Activated CD4-positive, alpha-beta memory T cell treated with anti-CD3 and anti-CD28 coated beads for 36 hours (primary cell): ENCODE measurements at regions not wholly inside any gene's neighbourhood (a gene's known extent, or its start where the extent isn't known, plus 50 kb on each side); places are given as distances from the start of the nearest gene placed in this dataset.
"Not testable (repeated sequence)": the region's sequence is repeated elsewhere in the genome, so short reads cannot be mapped to it uniquely, and the experiment has no call there.

ENCODE experiments used
- CTCF ChIA-PET: fragments of 350-600 bp; sonication (Branson Sonifier 250); formaldehyde crosslinking; loops from one replicate; lab custom pipeline; 2021; ENCODE audit warnings: antibody characterized with exemption, inconsistent platforms; lab: Charles Lee
- POLR2A ChIA-PET: fragments of 350-600 bp; sonication (Branson Sonifier 250); formaldehyde crosslinking; loops from one replicate; lab custom pipeline; 2021; ENCODE audit warnings: antibody characterized with exemption; lab: Charles Lee
- DNase-seq: peaks from one replicate; pipeline ENCODE4 v3.0.0-alpha.2; 2020
- H3K27ac Mint-ChIP-seq: one replicate; pipeline ENCODE4 v1.8.0; 2021; ENCODE audit warnings: mixed read lengths
- H3K27me3 Mint-ChIP-seq: one replicate; pipeline ENCODE4 v1.8.0; 2021; ENCODE audit warnings: mixed read lengths
- H3K36me3 Mint-ChIP-seq: one replicate; pipeline ENCODE4 v1.8.0; 2021; ENCODE audit warnings: mixed read lengths
- H3K4me1 Mint-ChIP-seq: one replicate; pipeline ENCODE4 v1.8.0; 2021; ENCODE audit warnings: low read depth, mixed read lengths
- H3K4me3 Mint-ChIP-seq: one replicate; pipeline ENCODE4 v1.8.0; 2021; ENCODE audit warnings: mild to moderate bottlenecking, mixed read lengths
- H3K9me3 Mint-ChIP-seq: one replicate; pipeline ENCODE4 v1.8.0; 2021; ENCODE audit warnings: mixed read lengths
- intact Hi-C: fragments of 100-400 bp; cut with micrococcal nuclease; formaldehyde crosslinking; loops from one replicate; pipeline ENCODE4 v1.15.1; 2023

DNA sequence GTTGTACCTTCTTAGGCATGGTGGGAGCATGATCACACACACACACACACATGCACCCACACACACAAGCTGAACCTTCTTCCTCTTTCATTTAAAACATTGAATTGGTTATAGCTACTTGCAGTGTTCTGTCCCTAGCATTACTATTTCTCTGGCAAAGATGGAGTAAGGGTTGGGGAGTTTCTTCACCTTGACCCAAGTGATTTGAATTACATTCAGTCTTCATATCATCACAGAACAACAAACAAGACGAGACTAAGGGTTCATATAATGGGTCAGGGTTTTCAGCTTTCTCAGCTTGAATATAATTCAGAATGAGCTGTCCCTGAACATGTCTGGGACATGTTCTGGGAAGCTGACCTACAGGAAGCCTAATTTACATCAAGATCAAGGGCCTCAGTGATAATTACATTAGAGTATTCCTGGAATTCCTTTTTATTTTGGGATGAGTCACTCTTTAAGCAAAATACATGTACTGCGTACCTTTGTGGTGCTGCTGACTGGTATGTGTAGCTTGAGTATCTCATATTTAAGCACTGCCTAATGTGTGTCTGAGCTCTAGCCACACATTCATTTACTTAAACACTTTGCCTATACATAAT is 213.5 kb upstream of the TMEM229A start:
- ChIA-PET POLR2A (no interaction called here), CTCF (no interaction called here)
- H3K4me1 Mint-ChIP-seq: no peaks in the 10 kb centered on the region
- H3K4me3 Mint-ChIP-seq: no peak overlapping the region
- intact Hi-C loops: no loop called here
- H3K27me3 Mint-ChIP-seq: no peaks in the 10 kb centered on the region
- H3K27ac Mint-ChIP-seq: no peak overlapping the region
- peaks cover 8% of the 10 kb centered on the region for H3K9me3 Mint-ChIP-seq
- no peaks in the 10 kb centered on the region for H3K36me3 Mint-ChIP-seq
- no peak for DNase-seq

DNA sequence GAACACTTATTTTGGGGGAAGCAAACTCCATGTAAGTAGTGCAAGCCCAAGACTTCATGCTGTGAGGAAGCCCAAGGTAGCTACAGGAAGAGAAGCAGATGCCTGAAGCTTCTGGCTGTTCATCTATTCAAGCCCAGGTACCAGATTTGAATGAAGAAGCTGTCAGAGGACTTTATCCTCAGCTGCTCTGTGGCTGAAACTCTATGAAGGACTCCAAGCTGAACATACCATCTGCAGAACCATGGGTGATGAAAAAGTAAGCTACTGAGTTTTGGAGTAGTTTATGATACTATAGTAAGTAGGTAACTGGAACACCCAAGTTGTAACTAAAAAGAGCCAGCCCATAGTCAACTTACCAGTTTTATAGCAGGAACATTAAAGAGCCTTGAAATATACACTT is 211.6 kb upstream of the TMEM229A start:
- H3K9me3 Mint-ChIP-seq, H3K36me3 Mint-ChIP-seq, H3K4me1 Mint-ChIP-seq, H3K27ac Mint-ChIP-seq, DNase-seq, H3K27me3 Mint-ChIP-seq, POLR2A ChIA-PET, intact Hi-C loops, H3K4me3 Mint-ChIP-seq, CTCF ChIA-PET: not testable (repeated sequence)

DNA sequence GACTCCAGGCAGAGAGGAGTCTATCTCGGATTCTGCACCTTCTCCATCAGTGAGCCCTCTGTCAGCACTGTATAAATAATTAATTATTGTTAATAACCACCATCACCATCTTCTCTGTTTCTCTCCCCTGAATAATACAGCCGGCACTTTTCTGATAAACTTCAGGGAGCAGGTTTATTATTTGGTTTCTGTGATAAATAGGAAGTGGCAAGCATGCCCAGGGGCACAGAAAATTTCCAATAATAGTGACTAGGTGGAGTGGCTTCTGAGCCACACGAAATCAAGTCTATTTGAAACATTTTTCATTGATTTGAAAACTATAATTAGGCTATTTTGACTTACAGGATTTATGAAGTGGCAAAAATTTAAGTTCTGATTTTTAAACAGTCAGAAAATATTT is 186.8 kb upstream of the TMEM229A start:
- H3K27ac Mint-ChIP-seq: no peak overlapping the region
- no peaks in the 10 kb centered on the region for H3K36me3 Mint-ChIP-seq
- DNase-seq: no peak
- H3K9me3 Mint-ChIP-seq: peaks cover 7% of the 10 kb centered on the region
- H3K4me3 Mint-ChIP-seq: no peak overlapping the region
- H3K27me3 Mint-ChIP-seq: no peaks in the 10 kb centered on the region
- CTCF ChIA-PET: no interaction called here
- H3K4me1 Mint-ChIP-seq: no peaks in the 10 kb centered on the region
- intact Hi-C loops: no loop called here
- POLR2A ChIA-PET: no interaction called here

- H3K4me1 Mint-ChIP-seq: no peaks in the 10 kb centered on the region
- H3K4me3 Mint-ChIP-seq: no peak overlapping the region
- ChIA-PET CTCF (no interaction called here), POLR2A (no interaction called here)
- H3K36me3 Mint-ChIP-seq: no peaks in the 10 kb centered on the region
- DNase-seq: no peak
- intact Hi-C loops: no loop called here
- no peaks in the 10 kb centered on the region for H3K27me3 Mint-ChIP-seq
- peaks cover 3% of the 10 kb centered on the region for H3K9me3 Mint-ChIP-seq
- no peak overlapping the region for H3K27ac Mint-ChIP-seq
These were observed 175.8 kb upstream of the TMEM229A start for GRCh38 chr7:124208642-124209041.

- intact Hi-C loops: no loop called here
- ChIA-PET CTCF (no interaction called here), POLR2A (no interaction called here)
- Mint-ChIP-seq H3K9me3 (peaks cover 3% of the 10 kb centered on the region), H3K36me3 (no peaks in the 10 kb centered on the region), H3K4me3 (no peak overlapping the region), H3K27ac (no peak overlapping the region), H3K27me3 (no peaks in the 10 kb centered on the region), H3K4me1 (no peaks in the 10 kb centered on the region)
- DNase-seq: no peak
These were observed 175.3 kb upstream of the TMEM229A start for GRCh38 chr7:124208173-124208572.

DNA sequence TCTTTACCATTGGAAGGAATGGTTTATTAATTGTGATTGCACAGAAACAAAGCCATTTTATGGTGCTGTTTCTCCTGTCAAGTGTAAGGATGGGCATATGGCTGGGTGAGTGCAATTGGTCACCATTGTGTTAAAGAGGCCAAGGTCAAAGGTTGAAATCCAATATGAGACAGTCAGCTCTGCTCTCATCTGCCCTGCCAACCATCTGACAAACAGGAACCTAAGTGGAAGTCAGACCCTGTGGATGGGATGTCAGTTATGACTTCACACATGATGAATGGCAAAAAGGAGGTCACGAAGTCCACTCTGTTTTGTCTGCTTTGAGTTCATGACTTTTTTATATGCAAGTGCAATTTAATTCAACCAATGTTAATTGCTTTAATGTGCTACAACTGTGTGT is 172.7 kb upstream of the TMEM229A start:
- POLR2A ChIA-PET: no interaction called here
- DNase-seq: no peak
- Mint-ChIP-seq H3K4me3 (no peak overlapping the region), H3K27me3 (no peaks in the 10 kb centered on the region), H3K36me3 (no peaks in the 10 kb centered on the region), H3K27ac (no peak overlapping the region), H3K9me3 (peaks cover 3% of the 10 kb centered on the region), H3K4me1 (no peaks in the 10 kb centered on the region)
- intact Hi-C loops: no loop called here
- CTCF ChIA-PET: no interaction called here

- H3K27me3 Mint-ChIP-seq: no peaks in the 10 kb centered on the region
- H3K9me3 Mint-ChIP-seq: peaks cover 3% of the 10 kb centered on the region
- CTCF ChIA-PET: no interaction called here
- no peak for DNase-seq
- H3K27ac Mint-ChIP-seq: no peak overlapping the region
- intact Hi-C loops: no loop called here
- no peaks in the 10 kb centered on the region for H3K36me3 Mint-ChIP-seq
- POLR2A ChIA-PET: no interaction called here
- H3K4me1 Mint-ChIP-seq: no peaks in the 10 kb centered on the region
- no peak overlapping the region for H3K4me3 Mint-ChIP-seq
These were observed 169.7 kb upstream of the TMEM229A start for GRCh38 chr7:124202546-124202945.

GRCh38 chr7:124201768-124202349 is 169.0 kb upstream of the TMEM229A start:
- CTCF ChIA-PET: no interaction called here
- no peaks in the 10 kb centered on the region for H3K4me1 Mint-ChIP-seq
- H3K4me3 Mint-ChIP-seq: no peak overlapping the region

GRCh38 chr7:124196519-124196918 is 163.7 kb upstream of the TMEM229A start:
- H3K4me1 Mint-ChIP-seq: no peaks in the 10 kb centered on the region
- H3K9me3 Mint-ChIP-seq: no peaks in the 10 kb centered on the region
- no peak for DNase-seq
- CTCF ChIA-PET: no interaction called here
- H3K4me3 Mint-ChIP-seq: no peak overlapping the region
- no peak overlapping the region for H3K27ac Mint-ChIP-seq
- no peaks in the 10 kb centered on the region for H3K36me3 Mint-ChIP-seq
- no peaks in the 10 kb centered on the region for H3K27me3 Mint-ChIP-seq
- intact Hi-C loops: no loop called here
- POLR2A ChIA-PET: no interaction called here

More at GRCh38 chr7:124201768-124202349, 169.0 kb upstream of the TMEM229A start:
- Mint-ChIP-seq H3K9me3 (no peaks in the 10 kb centered on the region), H3K27ac (no peak overlapping the region), H3K27me3 (no peaks in the 10 kb centered on the region), H3K36me3 (no peaks in the 10 kb centered on the region)
- no peak for DNase-seq
- POLR2A ChIA-PET: no interaction called here
- intact Hi-C loops: no loop called here

- Mint-ChIP-seq H3K36me3 (no peaks in the 10 kb centered on the region), H3K27ac (no peak overlapping the region), H3K27me3 (no peaks in the 10 kb centered on the region), H3K4me3 (no peak overlapping the region), H3K4me1 (no peaks in the 10 kb centered on the region), H3K9me3 (no peaks in the 10 kb centered on the region)
- CTCF ChIA-PET: no interaction called here
- DNase-seq: no peak
- intact Hi-C loops: no loop called here
- POLR2A ChIA-PET: no interaction called here
These were observed 160.0 kb upstream of the TMEM229A start for GRCh38 chr7:124192885-124193284.

GRCh38 chr7:124191713-124192112 is 158.8 kb upstream of the TMEM229A start:
- Mint-ChIP-seq H3K4me3 (no peak overlapping the region), H3K27me3 (no peaks in the 10 kb centered on the region), H3K27ac (no peak overlapping the region), H3K36me3 (no peaks in the 10 kb centered on the region), H3K9me3 (no peaks in the 10 kb centered on the region), H3K4me1 (no peaks in the 10 kb centered on the region)
- no peak for DNase-seq
- CTCF ChIA-PET: no interaction called here
- intact Hi-C loops: no loop called here
- POLR2A ChIA-PET: no interaction called here

DNA sequence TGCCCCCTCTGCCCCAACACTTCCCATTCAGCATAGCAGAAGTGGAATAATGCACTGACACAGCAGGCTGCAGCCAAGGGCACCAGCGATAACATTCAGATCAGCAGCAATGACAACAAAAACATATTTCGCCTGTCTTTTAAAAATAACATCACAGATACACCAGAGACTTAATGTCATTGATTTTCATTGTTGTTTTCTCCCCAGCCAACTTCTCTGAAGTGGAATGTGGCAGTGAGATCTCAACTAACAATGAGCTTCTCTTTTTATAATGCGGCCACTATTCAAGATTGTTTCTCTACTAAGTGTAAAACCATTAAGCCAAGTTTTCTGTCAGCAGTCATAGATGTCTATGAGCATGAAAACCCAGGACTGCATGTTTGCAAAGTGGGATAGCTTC is 158.2 kb upstream of the TMEM229A start:
- H3K27ac Mint-ChIP-seq: no peak overlapping the region
- no peaks in the 10 kb centered on the region for H3K9me3 Mint-ChIP-seq
- ChIA-PET POLR2A (no interaction called here), CTCF (no interaction called here)
- H3K4me3 Mint-ChIP-seq: no peak overlapping the region
- H3K36me3 Mint-ChIP-seq: no peaks in the 10 kb centered on the region
- DNase-seq: no peak
- H3K27me3 Mint-ChIP-seq: no peaks in the 10 kb centered on the region
- no peaks in the 10 kb centered on the region for H3K4me1 Mint-ChIP-seq
- intact Hi-C loops: no loop called here

DNA sequence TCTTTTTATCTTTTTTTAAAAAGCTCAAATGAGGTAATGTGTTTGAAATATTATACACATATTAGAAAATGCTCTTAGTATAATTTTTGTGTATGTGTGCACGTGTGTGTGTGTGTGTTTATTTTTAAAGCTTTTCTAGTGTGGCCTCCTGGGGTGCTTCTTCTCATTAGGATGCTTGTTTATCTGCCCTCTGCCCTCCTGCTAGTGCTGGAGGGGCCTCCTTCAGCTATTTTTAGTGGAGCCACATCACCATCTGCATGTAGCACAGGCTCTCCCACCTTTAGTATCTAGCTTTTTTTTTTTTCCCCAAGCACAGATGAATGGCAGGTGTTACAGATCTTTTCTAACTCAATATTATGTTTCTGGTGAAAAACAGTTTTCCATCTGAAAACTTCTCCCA is 155.7 kb upstream of the TMEM229A start:
- POLR2A ChIA-PET: no interaction called here
- CTCF ChIA-PET: no interaction called here
- intact Hi-C loops: no loop called here
- H3K9me3 Mint-ChIP-seq: no peaks in the 10 kb centered on the region
- H3K36me3 Mint-ChIP-seq: no peaks in the 10 kb centered on the region
- DNase-seq: no peak
- no peaks in the 10 kb centered on the region for H3K27me3 Mint-ChIP-seq
- H3K4me3 Mint-ChIP-seq: no peak overlapping the region
- no peak overlapping the region for H3K27ac Mint-ChIP-seq
- no peaks in the 10 kb centered on the region for H3K4me1 Mint-ChIP-seq
